HCT116 (cell line): ENCODE measurements at regions not wholly inside any gene's neighbourhood (a gene's known extent, or its start where the extent isn't known, plus 50 kb on each side); places are given as distances from the start of the nearest gene placed in this dataset.

Experiments
- ATAC-seq: fragments of 200-7000 bp; cut with Tn5 transposase; 2 replicates; pipeline ENCODE4 v1.9.1; 2020; ENCODE audit warnings: mild to moderate bottlenecking, moderate library complexity
- BruUV-seq: library from RNA; stranded (reverse); fragments of 400-500 nt; replicated peaks from 2 replicates; lab custom pipeline; 2021; lab: Mats Ljungman, UMichigan
- CTCF ChIA-PET: fragments of 300-600 bp; sonication (Branson Sonifier 250); formaldehyde crosslinking; loops from one replicate; lab custom pipeline; 2021; ENCODE audit warnings: antibody characterized with exemption; lab: Charles Lee
- POLR2A ChIA-PET: fragments of 300-600, 350-600 bp; sonication (Branson Sonifier 250); formaldehyde crosslinking; loops from one replicate; lab custom pipeline; 2021; ENCODE audit warnings: antibody characterized with exemption; lab: Charles Lee
- RAD21 ChIA-PET, 2 experiments: fragments of 300-600 bp; sonication (Branson Sonifier 250); formaldehyde crosslinking; loops; one replicate each; lab custom pipeline; 2023; ENCODE audit warnings: low total read pairs in 2 of 2; ENCODE audit not compliant: uncharacterized antibody in 2 of 2, unreplicated experiment in 2 of 2, low non-redundant PET in 1 of 2; lab: Charles Lee
- DNase-seq: peaks from one replicate; pipeline ENCODE4 v3.0.0-alpha.2; 2010; ENCODE audit warnings: low read depth, low spot score
- H2AFZ ChIP-seq: fragments of 200-600 bp; shearing (Covaris generic), sonication (generic); 2 replicates; pipeline ENCODE4 v1.6.1; 2017; ENCODE audit warnings: low read depth, mixed run types, mixed read lengths, antibody characterized with exemption, low read length; ENCODE audit not compliant: poor library complexity, severe bottlenecking
- H3K27ac ChIP-seq: 2 replicates; pipeline ENCODE4 v1.5.1; 2012; ENCODE audit warnings: low read depth, low read length
- H3K27me3 ChIP-seq: fragments of 200-600 bp; sonication (generic); 2 replicates; pipeline ENCODE4 v1.6.1; 2016; ENCODE audit warnings: mixed run types, low read length, mixed read lengths; ENCODE audit not compliant: insufficient read depth
- H3K36me3 ChIP-seq, 2 experiments: fragments of 200-500 bp in 1 of 2; fragments of 200-600 bp in 1 of 2; sonication (Bioruptor generic) in 1 of 2; sonication (generic) in 1 of 2; 2 replicates each; pipeline versions ENCODE4 v1.5.1 to v1.6.1; 2014 to 2016; ENCODE audit warnings: low read length in 2 of 2, inconsistent platforms in 1 of 2, mixed read lengths in 1 of 2, mixed run types in 1 of 2; ENCODE audit not compliant: insufficient read depth in 2 of 2, control insufficient read depth in 1 of 2
- H3K4me1 ChIP-seq, 2 experiments: fragments of 200-600 bp in 1 of 2; sonication (generic) in 1 of 2; 2 replicates each; pipeline versions ENCODE4 v1.5.1 to v1.6.1; 2012 to 2017; ENCODE audit warnings: low read length in 2 of 2, inconsistent platforms in 1 of 2, mild to moderate bottlenecking in 1 of 2, mixed read lengths in 1 of 2, mixed run types in 1 of 2, moderate library complexity in 1 of 2; ENCODE audit not compliant: insufficient read depth in 2 of 2, control insufficient read depth in 1 of 2
- H3K4me2 ChIP-seq: fragments of 200-600 bp; sonication (generic); 2 replicates; pipeline ENCODE4 v1.6.1; 2017; ENCODE audit warnings: mixed run types, low read length, mixed read lengths
- H3K4me3 ChIP-seq, 2 experiments: fragments of 200-600 bp in 1 of 2; sonication (generic) in 1 of 2; replicated peaks in 1 of 2; 2 replicates each; pipeline ENCODE4 v1.5.1; 2011 to 2016; ENCODE audit warnings: low read length in 2 of 2, control low read depth in 1 of 2, low read depth in 1 of 2, mild to moderate bottlenecking in 1 of 2, mixed read lengths in 1 of 2, mixed run types in 1 of 2
- H3K79me2 ChIP-seq: fragments of 200-600 bp; sonication (generic); 2 replicates; pipeline ENCODE4 v1.6.1; 2017; ENCODE audit warnings: mild to moderate bottlenecking, mixed run types, low read length, moderate library complexity, mixed read lengths; ENCODE audit not compliant: insufficient read depth
- H3K9ac ChIP-seq: fragments of 200-600 bp; sonication (generic); 2 replicates; pipeline ENCODE4 v1.6.1; 2016; ENCODE audit warnings: low read length, mixed read lengths
- H3K9me2 ChIP-seq: fragments of 200-600 bp; sonication (generic), shearing (Covaris generic); 2 replicates; pipeline ENCODE4 v1.6.1; 2017; ENCODE audit warnings: mixed run types, mild to moderate bottlenecking, moderate library complexity; ENCODE audit not compliant: insufficient read depth
- H3K9me3 ChIP-seq, 2 experiments: fragments of 200-500 bp in 1 of 2; fragments of 200-600 bp in 1 of 2; sonication (Bioruptor generic) in 1 of 2; sonication (generic) in 1 of 2; 2 replicates each; pipeline ENCODE4 v1.6.1; 2014 to 2017; ENCODE audit warnings: low read length in 2 of 2, mixed read lengths in 2 of 2, inconsistent platforms in 1 of 2, low read depth in 1 of 2, mild to moderate bottlenecking in 1 of 2, mixed run types in 1 of 2, moderate library complexity in 1 of 2; ENCODE audit not compliant: control insufficient read depth in 1 of 2, insufficient read depth in 1 of 2
- H4K20me1 ChIP-seq: fragments of 200-600 bp; sonication (generic), shearing (Covaris generic); 2 replicates; pipeline ENCODE4 v1.6.1; 2017; ENCODE audit warnings: mixed run types, mild to moderate bottlenecking, moderate library complexity; ENCODE audit not compliant: insufficient read depth
- ATF3 ChIP-seq: IDR thresholded peaks from 2 replicates; pipeline ENCODE4 v1.6.1; 2012
- EZH2 ChIP-seq: fragments of 200-600 bp; sonication (generic); IDR thresholded peaks from 2 replicates; pipeline ENCODE4 v1.6.1; 2017; ENCODE audit warnings: antibody characterized with exemption, mixed run types
- JUND ChIP-seq: IDR thresholded peaks from 2 replicates; pipeline ENCODE4 v1.6.1; 2012
- MAX ChIP-seq: IDR thresholded peaks from 2 replicates; pipeline ENCODE4 v1.6.1; 2012
- POLR2AphosphoS5 ChIP-seq: IDR thresholded peaks from 2 replicates; pipeline ENCODE4 v1.6.1; 2011; ENCODE audit warnings: mild to moderate bottlenecking, low read depth, low read length, moderate library complexity
- REST ChIP-seq: IDR thresholded peaks from 2 replicates; pipeline ENCODE4 v1.6.1; 2012; ENCODE audit warnings: low read depth
- SIN3A ChIP-seq: IDR thresholded peaks from 2 replicates; pipeline ENCODE4 v1.6.1; 2012; ENCODE audit warnings: low read depth
- SRF ChIP-seq: IDR thresholded peaks from 2 replicates; pipeline ENCODE4 v1.6.1; 2012; ENCODE audit warnings: low read depth
- ZNF274 ChIP-seq: fragments of 200-500 bp; sonication (Bioruptor generic); IDR thresholded peaks from 2 replicates; pipeline ENCODE4 v1.6.1; 2014; ENCODE audit warnings: mild to moderate bottlenecking, low read depth, low read length, inconsistent platforms
- intact Hi-C: fragments of 100-400 bp; cut with micrococcal nuclease; formaldehyde crosslinking; loops from 2 replicates; pipeline ENCODE4 v1.10.0; 2022

- BruUV-seq = no TSS peak
- Histone ChIP-seq H3K4me2 (no peak overlapping the region), H3K36me3 (no peaks in the 10 kb centered on the region), H3K9me3 (no peaks in the 10 kb centered on the region), H4K20me1 (no peaks in the 10 kb centered on the region), H3K9ac (no peak overlapping the region), H3K27ac (no peak overlapping the region), H3K79me2 (no peaks in the 10 kb centered on the region), H3K27me3 (peaks cover 29% of the 10 kb centered on the region), H3K9me2 (no peaks in the 10 kb centered on the region), H3K4me1 (no peaks in the 10 kb centered on the region), H2AFZ (peak overlapping the region; percentile 9), H3K4me3 (no peak overlapping the region)
- CTCF ChIA-PET = no interaction called here
- ATAC-seq = no peak
- DNase-seq = no peak
- intact Hi-C loops = no loop called here
- TF ChIP-seq EZH2 (no peak), ZNF274 (no peak), REST (no peak), ATF3 (no peak)
- POLR2A ChIA-PET = no interaction called here
- RAD21 ChIA-PET = no interaction called here
Measured at GRCh38 chr14:94995551-94995950, 161.8 kb downstream of the DICER1 start.

GRCh38 chr14:94994245-94994644, 163.1 kb downstream of the DICER1 start:
- H3K4me3 ChIP-seq = no peak overlapping the region
- no peak overlapping the region for H3K9ac ChIP-seq
- H2AFZ ChIP-seq = no peak overlapping the region
- CTCF ChIA-PET = no interaction called here
- POLR2A ChIA-PET = no interaction called here
- H4K20me1 ChIP-seq = no peaks in the 10 kb centered on the region
- intact Hi-C loops = no loop called here
- no peaks in the 10 kb centered on the region for H3K9me3 ChIP-seq
- no peaks in the 10 kb centered on the region for H3K36me3 ChIP-seq
- H3K4me1 ChIP-seq = no peaks in the 10 kb centered on the region
- H3K27ac ChIP-seq = no peak overlapping the region
- no peak for DNase-seq
- ATAC-seq = no peak
- TF ChIP-seq POLR2AphosphoS5 (no peak), MAX (no peak), JUND (no peak), SRF (no peak), ZNF274 (no peak), SIN3A (no peak), REST (no peak)
- no TSS peak for BruUV-seq
- peaks cover 22% of the 10 kb centered on the region for H3K27me3 ChIP-seq
- H3K79me2 ChIP-seq = no peaks in the 10 kb centered on the region
- H3K4me2 ChIP-seq = no peak overlapping the region
- RAD21 ChIA-PET = no interaction called here
- no peaks in the 10 kb centered on the region for H3K9me2 ChIP-seq
